ENCODE measurements at regions not wholly inside any gene's neighbourhood (a gene's known extent, or its start where the extent isn't known, plus 50 kb on each side); places are given as distances from the start of the nearest gene placed in this dataset.

DNA sequence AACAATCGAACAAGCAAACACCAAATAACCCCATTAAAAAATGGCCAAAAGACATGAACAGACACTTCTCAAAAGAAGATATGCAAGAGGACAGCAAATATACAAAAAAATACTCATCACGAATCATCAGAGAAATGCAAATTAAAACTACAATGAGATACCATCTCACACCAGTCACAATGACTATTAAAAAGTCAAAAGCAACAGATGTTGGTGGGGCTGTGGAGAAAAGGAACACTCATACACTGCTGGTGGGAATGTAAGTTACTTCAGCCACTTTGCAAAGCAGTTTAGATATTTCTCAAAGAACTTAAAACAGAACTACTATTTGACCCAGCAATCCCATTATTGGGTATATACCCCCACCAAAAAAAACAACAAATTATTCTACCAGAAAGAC is 51.3 kb upstream of the FLI1 start:
- TF ChIP-seq, protein P1, sequence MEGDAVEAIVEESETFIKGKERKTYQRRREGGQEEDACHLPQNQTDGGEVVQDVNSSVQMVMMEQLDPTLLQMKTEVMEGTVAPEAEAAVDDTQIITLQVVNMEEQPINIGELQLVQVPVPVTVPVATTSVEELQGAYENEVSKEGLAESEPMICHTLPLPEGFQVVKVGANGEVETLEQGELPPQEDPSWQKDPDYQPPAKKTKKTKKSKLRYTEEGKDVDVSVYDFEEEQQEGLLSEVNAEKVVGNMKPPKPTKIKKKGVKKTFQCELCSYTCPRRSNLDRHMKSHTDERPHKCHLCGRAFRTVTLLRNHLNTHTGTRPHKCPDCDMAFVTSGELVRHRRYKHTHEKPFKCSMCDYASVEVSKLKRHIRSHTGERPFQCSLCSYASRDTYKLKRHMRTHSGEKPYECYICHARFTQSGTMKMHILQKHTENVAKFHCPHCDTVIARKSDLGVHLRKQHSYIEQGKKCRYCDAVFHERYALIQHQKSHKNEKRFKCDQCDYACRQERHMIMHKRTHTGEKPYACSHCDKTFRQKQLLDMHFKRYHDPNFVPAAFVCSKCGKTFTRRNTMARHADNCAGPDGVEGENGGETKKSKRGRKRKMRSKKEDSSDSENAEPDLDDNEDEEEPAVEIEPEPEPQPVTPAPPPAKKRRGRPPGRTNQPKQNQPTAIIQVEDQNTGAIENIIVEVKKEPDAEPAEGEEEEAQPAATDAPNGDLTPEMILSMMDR (IDR thresholded peaks at IDR 0.05 in 4 of 5, conservative IDR thresholded peaks at IDR 0.05 in 1 of 5): no peak
- TF ChIP-seq POLR2A (IDR thresholded peaks at IDR 0.05): no peak
